Nephron (organoid): ENCODE measurements at regions not wholly inside any gene's neighbourhood (a gene's known extent, or its start where the extent isn't known, plus 50 kb on each side); places are given as distances from the start of the nearest gene placed in this dataset.

Source experiments
- H3K27ac Mint-ChIP-seq, 3 experiments: 2 replicates each; pipeline ENCODE4 v1.8.0; 2020; ENCODE audit warnings: mixed read lengths in 3 of 3, mild to moderate bottlenecking in 2 of 3, moderate library complexity in 1 of 3
- H3K27me3 Mint-ChIP-seq: 2 replicates; pipeline ENCODE4 v1.8.0; 2021; ENCODE audit warnings: low read depth, mild to moderate bottlenecking, moderate library complexity, mixed read lengths
- H3K36me3 Mint-ChIP-seq: 2 replicates; pipeline ENCODE4 v1.8.0; 2020; ENCODE audit warnings: low read depth, mixed read lengths
- H3K4me1 Mint-ChIP-seq: 2 replicates; pipeline ENCODE4 v1.8.0; 2020; ENCODE audit warnings: mixed read lengths
- H3K4me3 Mint-ChIP-seq, 3 experiments: 2 replicates each; pipeline ENCODE4 v1.8.0; 2020; ENCODE audit warnings: mild to moderate bottlenecking in 3 of 3, mixed read lengths in 3 of 3, moderate library complexity in 2 of 3
- H3K9me3 Mint-ChIP-seq: 2 replicates; pipeline ENCODE4 v1.8.0; 2020; ENCODE audit warnings: mixed read lengths
- TF ChIP-seq, protein P1 (sequence below), 3 experiments: fragments of 200-600 bp; sonication (generic); IDR thresholded peaks; one replicate each; pipeline ENCODE4 v1.5.0; 2021; ENCODE audit warnings: antibody characterized with exemption in 3 of 3; ENCODE audit not compliant: unreplicated experiment in 3 of 3

DNA sequence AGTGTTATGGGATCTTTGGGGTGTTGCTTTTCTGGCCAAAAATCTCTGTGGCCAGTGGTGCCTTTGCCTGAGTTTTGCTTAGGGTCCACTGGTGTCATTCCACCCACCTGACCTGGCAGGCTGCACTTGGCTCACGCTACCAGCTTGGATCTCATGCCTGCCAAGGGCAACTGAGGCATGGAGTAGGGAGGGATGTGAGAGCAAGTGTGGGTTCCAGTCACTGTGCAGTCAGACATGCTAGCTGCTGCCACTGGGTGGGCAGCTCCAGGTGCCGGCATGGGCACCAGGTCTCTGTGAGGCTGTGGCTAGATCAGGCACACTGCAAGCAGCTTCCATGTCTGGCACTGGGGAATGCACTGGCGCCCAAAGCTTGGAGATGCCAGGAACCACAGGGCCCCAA, 424.1 kb downstream of the PRR32 start:
- Mint-ChIP-seq H3K4me1 (no peaks in the 10 kb centered on the region), H3K9me3 (peaks cover 4% of the 10 kb centered on the region), H3K27me3 (no peaks in the 10 kb centered on the region), H3K27ac (no peak overlapping the region), H3K4me3 (no peak overlapping the region), H3K36me3 (no peaks in the 10 kb centered on the region)
- TF ChIP-seq, protein P1, sequence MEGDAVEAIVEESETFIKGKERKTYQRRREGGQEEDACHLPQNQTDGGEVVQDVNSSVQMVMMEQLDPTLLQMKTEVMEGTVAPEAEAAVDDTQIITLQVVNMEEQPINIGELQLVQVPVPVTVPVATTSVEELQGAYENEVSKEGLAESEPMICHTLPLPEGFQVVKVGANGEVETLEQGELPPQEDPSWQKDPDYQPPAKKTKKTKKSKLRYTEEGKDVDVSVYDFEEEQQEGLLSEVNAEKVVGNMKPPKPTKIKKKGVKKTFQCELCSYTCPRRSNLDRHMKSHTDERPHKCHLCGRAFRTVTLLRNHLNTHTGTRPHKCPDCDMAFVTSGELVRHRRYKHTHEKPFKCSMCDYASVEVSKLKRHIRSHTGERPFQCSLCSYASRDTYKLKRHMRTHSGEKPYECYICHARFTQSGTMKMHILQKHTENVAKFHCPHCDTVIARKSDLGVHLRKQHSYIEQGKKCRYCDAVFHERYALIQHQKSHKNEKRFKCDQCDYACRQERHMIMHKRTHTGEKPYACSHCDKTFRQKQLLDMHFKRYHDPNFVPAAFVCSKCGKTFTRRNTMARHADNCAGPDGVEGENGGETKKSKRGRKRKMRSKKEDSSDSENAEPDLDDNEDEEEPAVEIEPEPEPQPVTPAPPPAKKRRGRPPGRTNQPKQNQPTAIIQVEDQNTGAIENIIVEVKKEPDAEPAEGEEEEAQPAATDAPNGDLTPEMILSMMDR (IDR thresholded peaks at IDR 0.05; ENCODE audit: unreplicated experiment in 3 of 3): no peak

DNA sequence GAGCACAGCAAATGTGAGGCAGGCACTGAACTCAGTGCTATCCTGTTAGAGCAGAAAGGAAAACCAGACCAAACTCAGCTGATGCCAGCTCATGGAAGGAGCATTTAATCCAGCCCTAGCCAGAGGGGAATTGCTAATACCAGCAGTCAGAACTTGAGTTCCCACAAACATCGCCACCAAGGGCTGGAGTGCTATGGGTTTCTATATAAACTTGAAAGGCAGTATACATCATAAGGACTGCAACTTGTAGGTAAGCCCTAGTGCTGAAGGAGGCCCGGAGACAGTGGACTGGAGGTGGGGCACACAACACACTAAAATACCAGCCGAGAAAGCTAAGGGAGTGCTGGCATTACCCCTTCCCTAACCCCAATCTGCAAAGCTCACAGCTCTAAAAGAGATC, 440.2 kb downstream of the PRR32 start:
- Mint-ChIP-seq H3K36me3 (no peaks in the 10 kb centered on the region), H3K4me3 (no peak overlapping the region), H3K9me3 (peaks cover 17% of the 10 kb centered on the region), H3K27ac (no peak overlapping the region), H3K4me1 (no peaks in the 10 kb centered on the region), H3K27me3 (peaks cover 4% of the 10 kb centered on the region)
- TF ChIP-seq, protein P1 (IDR thresholded peaks at IDR 0.05; ENCODE audit: unreplicated experiment in 3 of 3): no peak

DNA sequence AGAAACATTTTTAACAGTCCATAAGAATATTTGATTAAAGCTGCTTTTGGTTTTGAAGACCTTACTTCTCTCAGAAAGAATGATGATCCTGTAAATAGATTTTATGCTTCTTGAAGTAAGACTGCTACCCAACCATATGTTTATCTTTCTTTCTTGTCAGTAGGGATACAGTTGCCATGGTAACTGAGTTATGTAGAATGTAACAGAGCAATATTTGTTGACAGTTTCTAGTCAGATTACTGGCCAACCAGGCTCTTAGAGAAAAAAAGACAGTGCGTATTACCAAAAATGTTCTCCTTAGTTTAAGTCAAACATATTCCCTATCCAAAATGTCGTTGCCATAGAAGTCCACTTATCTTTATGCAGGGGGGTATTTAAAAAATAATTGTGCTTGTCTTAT, 456.8 kb downstream of the PRR32 start:
- TF ChIP-seq, protein P1 (IDR thresholded peaks at IDR 0.05; ENCODE audit: unreplicated experiment in 3 of 3): no peak
- peaks cover 14% of the 10 kb centered on the region for H3K9me3 Mint-ChIP-seq
- no peak overlapping the region for H3K27ac Mint-ChIP-seq
- H3K36me3 Mint-ChIP-seq: no peaks in the 10 kb centered on the region
- H3K4me1 Mint-ChIP-seq: no peaks in the 10 kb centered on the region
- no peaks in the 10 kb centered on the region for H3K27me3 Mint-ChIP-seq
- H3K4me3 Mint-ChIP-seq: no peak overlapping the region

DNA sequence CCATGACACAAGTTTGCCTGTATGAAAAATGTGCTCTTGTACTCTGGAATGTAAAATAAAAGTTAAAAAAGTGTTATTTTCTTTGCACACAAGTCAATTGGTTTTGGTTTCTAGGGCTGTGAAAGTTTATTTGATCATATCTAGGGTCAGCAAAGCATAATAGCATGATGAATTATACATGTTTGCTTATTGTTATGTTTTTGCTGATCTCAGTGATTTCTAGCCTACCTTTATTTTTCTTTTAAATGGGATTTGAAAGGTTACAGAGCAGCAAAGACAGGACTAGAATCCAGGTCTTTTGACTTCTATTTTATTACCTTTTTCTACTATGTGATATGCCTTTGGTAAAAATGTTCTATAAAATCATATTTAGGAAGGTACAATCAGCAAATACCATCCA, 481.0 kb downstream of the PRR32 start:
- H3K27ac Mint-ChIP-seq: no peak overlapping the region
- no peaks in the 10 kb centered on the region for H3K9me3 Mint-ChIP-seq
- H3K4me1 Mint-ChIP-seq: no peaks in the 10 kb centered on the region
- H3K4me3 Mint-ChIP-seq: no peak overlapping the region
- H3K27me3 Mint-ChIP-seq: no peaks in the 10 kb centered on the region
- TF ChIP-seq, protein P1 (IDR thresholded peaks at IDR 0.05; ENCODE audit: unreplicated experiment in 3 of 3): no peak
- no peaks in the 10 kb centered on the region for H3K36me3 Mint-ChIP-seq

DNA sequence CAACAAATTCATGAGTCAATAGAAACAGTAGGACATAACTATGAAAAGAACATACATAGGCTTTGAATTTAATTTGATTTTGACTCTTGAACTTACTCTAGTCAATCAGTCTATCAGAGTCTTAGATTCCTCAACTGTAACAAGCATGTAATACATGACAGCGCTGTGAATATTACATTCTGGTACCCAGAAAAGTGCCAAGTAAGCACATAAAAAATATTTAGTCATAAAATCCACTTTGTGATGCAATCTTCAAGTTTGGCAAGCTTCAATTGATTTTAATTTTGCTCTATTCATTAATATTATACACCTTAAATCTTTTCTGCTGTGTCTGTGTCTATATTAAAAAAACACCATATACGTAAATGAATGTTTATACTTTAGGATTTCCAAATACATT, 483.3 kb downstream of the PRR32 start:
- Mint-ChIP-seq H3K9me3 (peaks cover 7% of the 10 kb centered on the region), H3K27ac (no peak overlapping the region), H3K27me3 (no peaks in the 10 kb centered on the region), H3K4me1 (no peaks in the 10 kb centered on the region), H3K4me3 (no peak overlapping the region), H3K36me3 (no peaks in the 10 kb centered on the region)
- TF ChIP-seq, protein P1 (IDR thresholded peaks at IDR 0.05; ENCODE audit: unreplicated experiment in 3 of 3): no peak

DNA sequence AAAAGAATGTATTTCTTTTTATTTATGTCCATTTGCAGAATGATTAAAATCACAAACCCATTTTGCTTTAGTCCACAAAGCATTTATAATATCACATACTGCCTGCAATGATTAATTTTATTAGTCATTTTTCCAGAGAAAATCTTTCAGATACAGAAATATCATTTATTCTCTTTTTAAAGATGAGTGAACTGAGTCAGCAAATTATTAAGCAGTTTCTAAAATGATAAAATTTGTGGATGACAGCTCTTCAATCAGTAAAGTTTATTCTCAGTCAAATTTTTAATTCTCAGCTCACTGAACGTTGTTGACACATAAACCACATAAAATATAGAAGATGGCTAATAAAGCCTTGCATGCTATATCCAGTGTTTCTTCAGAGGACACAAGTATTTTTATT, 485.5 kb downstream of the PRR32 start:
- H3K27ac Mint-ChIP-seq: no peak overlapping the region
- H3K36me3 Mint-ChIP-seq: no peaks in the 10 kb centered on the region
- no peak overlapping the region for H3K4me3 Mint-ChIP-seq
- H3K4me1 Mint-ChIP-seq: no peaks in the 10 kb centered on the region
- TF ChIP-seq, protein P1 (IDR thresholded peaks at IDR 0.05; ENCODE audit: unreplicated experiment in 3 of 3): no peak
- peaks cover 15% of the 10 kb centered on the region for H3K9me3 Mint-ChIP-seq
- no peaks in the 10 kb centered on the region for H3K27me3 Mint-ChIP-seq
